Calu3 (cell line): ENCODE measurements at regions not wholly inside any gene's neighbourhood (a gene's known extent, or its start where the extent isn't known, plus 50 kb on each side); places are given as distances from the start of the nearest gene placed in this dataset.
A peak's percentile ranks its signal among the peaks of the same experiment; 100 is the strongest.
"Not testable (repeated sequence)": the region's sequence is repeated elsewhere in the genome, so short reads cannot be mapped to it uniquely, and the experiment has no call there.

Experiments used
- BruUV-seq: library from RNA; stranded (reverse); fragments of 400-500 nt; replicated peaks from 2 replicates; lab custom pipeline; 2021; lab: Mats Ljungman, UMichigan
- CTCF ChIA-PET: fragments of 300-600 bp; sonication (Branson Sonifier 250); formaldehyde crosslinking; loops from one replicate; lab custom pipeline; 2022; ENCODE audit warnings: antibody characterized with exemption; lab: Charles Lee
- DNase-seq: peaks from one replicate; pipeline ENCODE4 v3.0.0; 2022
- H3K27ac Mint-ChIP-seq: one replicate; pipeline ENCODE4 v1.8.0; 2022; ENCODE audit warnings: mixed read lengths; ENCODE audit not compliant: unreplicated experiment
- H3K27me3 Mint-ChIP-seq: one replicate; pipeline ENCODE4 v1.8.0; 2022; ENCODE audit warnings: mixed read lengths; ENCODE audit not compliant: unreplicated experiment
- H3K36me3 Mint-ChIP-seq: one replicate; pipeline ENCODE4 v1.8.0; 2022; ENCODE audit warnings: mild to moderate bottlenecking, moderate library complexity, mixed read lengths; ENCODE audit not compliant: insufficient read depth, unreplicated experiment
- H3K4me1 Mint-ChIP-seq: one replicate; pipeline ENCODE4 v1.8.0; 2022; ENCODE audit warnings: mild to moderate bottlenecking, low read depth, mixed read lengths; ENCODE audit not compliant: unreplicated experiment
- H3K4me3 Mint-ChIP-seq: one replicate; pipeline ENCODE4 v1.8.0; 2022; ENCODE audit warnings: mild to moderate bottlenecking, low read depth, moderate library complexity, mixed read lengths; ENCODE audit not compliant: unreplicated experiment
- H3K9me3 Mint-ChIP-seq: one replicate; pipeline ENCODE4 v1.8.0; 2022; ENCODE audit warnings: low read depth, mixed read lengths; ENCODE audit not compliant: unreplicated experiment
- CTCF ChIP-seq: fragments of 200-600 bp; IDR thresholded peaks from one replicate; pipeline ENCODE4 v1.8.0; 2022; ENCODE audit warnings: antibody characterized with exemption; ENCODE audit not compliant: unreplicated experiment
- intact Hi-C: fragments of 100-400 bp; cut with micrococcal nuclease; formaldehyde crosslinking; loops from one replicate; pipeline ENCODE4 v1.10.0; 2022; ENCODE audit not compliant: unreplicated experiment

DNA sequence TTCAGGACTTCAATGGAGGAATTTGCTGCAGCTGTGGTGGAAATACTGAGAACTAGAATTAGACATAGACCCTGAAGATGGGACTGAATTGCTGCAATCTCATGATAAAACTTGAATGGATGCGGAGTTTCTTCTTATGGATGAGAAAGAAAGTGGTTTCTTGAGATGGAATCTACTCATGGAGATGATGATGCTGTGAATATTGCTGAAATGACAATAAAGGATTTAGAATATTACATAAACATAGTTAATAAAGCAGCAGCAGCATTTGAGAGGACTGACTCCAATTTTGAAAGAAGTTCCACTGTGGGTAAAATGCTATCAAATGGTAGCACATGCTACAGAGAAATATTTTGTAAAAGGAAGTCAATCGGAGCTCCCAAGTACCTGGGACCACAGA, 264.6 kb downstream of the UBE3D start:
- DNase-seq, result no peak
- Mint-ChIP-seq H3K36me3 (no peaks in the 10 kb centered on the region), H3K27ac (no peak overlapping the region), H3K27me3 (no peaks in the 10 kb centered on the region), H3K4me3 (no peak overlapping the region), H3K9me3 (no peaks in the 10 kb centered on the region), H3K4me1 (no peaks in the 10 kb centered on the region)
- TF ChIP-seq CTCF, result no peak
- BruUV-seq, result no TSS peak
- intact Hi-C loops, result no loop called here
- CTCF ChIA-PET, result interaction anchor here (0.6 kb wide), 1 partner anchor 43 kb away, joined by 3 read pairs; no protein-coding TSS in a partner anchor

- BruUV-seq, H3K4me3 Mint-ChIP-seq, DNase-seq, CTCF ChIA-PET, H3K4me1 Mint-ChIP-seq, H3K27me3 Mint-ChIP-seq, H3K27ac Mint-ChIP-seq, intact Hi-C loops, H3K36me3 Mint-ChIP-seq, H3K9me3 Mint-ChIP-seq: not testable (repeated sequence)
Measured at GRCh38 chr6:82816243-82816642, 249.4 kb downstream of the UBE3D start.

- TF ChIP-seq CTCF, result no peak
- Mint-ChIP-seq H3K4me3 (no peak overlapping the region), H3K27ac (no peak overlapping the region), H3K4me1 (peaks cover 9% of the 10 kb centered on the region), H3K36me3 (no peaks in the 10 kb centered on the region), H3K27me3 (no peaks in the 10 kb centered on the region), H3K9me3 (no peaks in the 10 kb centered on the region)
- CTCF ChIA-PET, result interaction anchor here (0.6 kb wide), 1 partner anchor 114 kb away, joined by 3 read pairs; no protein-coding TSS in a partner anchor
- intact Hi-C loops, result no loop called here
- no TSS peak for BruUV-seq
- DNase-seq, result no peak
Measured at GRCh38 chr6:82818727-82819126, 246.9 kb downstream of the UBE3D start.

DNA sequence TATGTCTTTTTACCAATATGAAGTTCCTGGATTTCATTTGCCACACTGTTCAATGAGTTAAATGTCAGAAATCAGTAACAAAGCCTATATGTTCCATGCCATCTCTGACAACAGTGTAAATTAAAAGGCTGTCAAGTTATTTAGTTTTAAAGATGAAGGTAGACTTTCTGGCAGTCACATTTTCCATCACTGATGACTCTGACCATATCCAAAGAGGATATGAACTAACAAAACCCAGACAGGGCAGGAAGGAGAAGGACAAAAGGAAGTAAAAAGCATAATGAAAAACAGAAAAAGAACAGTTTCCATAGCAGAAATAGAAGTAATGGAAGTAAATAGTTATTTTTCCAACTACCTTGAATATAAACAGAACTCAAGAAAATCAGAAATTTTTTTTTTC, 242.3 kb downstream of the UBE3D start:
- no peak for DNase-seq
- TF ChIP-seq CTCF, result no peak
- CTCF ChIA-PET, result no interaction called here
- BruUV-seq, result no TSS peak
- Mint-ChIP-seq H3K27ac (no peak overlapping the region), H3K4me3 (no peak overlapping the region), H3K27me3 (no peaks in the 10 kb centered on the region), H3K4me1 (peaks cover 5% of the 10 kb centered on the region), H3K36me3 (no peaks in the 10 kb centered on the region), H3K9me3 (no peaks in the 10 kb centered on the region)
- intact Hi-C loops, result no loop called here

- H3K4me3 Mint-ChIP-seq, result no peak overlapping the region
- CTCF ChIA-PET, result interaction anchor here (0.7 kb wide), 1 partner anchor 16 kb away, joined by 3 read pairs; no protein-coding TSS in a partner anchor
- intact Hi-C loops, result loop anchor here (10.0 kb wide), 1 partner anchor 222 kb away; no protein-coding TSS in a partner anchor
- no TSS peak for BruUV-seq
- no peaks in the 10 kb centered on the region for H3K27me3 Mint-ChIP-seq
- TF ChIP-seq CTCF, result no peak
- no peaks in the 10 kb centered on the region for H3K36me3 Mint-ChIP-seq
- peaks cover 14% of the 10 kb centered on the region for H3K4me1 Mint-ChIP-seq
- peak; percentile 28 for DNase-seq
- H3K27ac Mint-ChIP-seq, result no peak overlapping the region
- peaks cover 5% of the 10 kb centered on the region for H3K9me3 Mint-ChIP-seq
Measured at GRCh38 chr6:82832811-82833210, 232.8 kb downstream of the UBE3D start.
